GM12892 (cell line): ENCODE measurements at regions not wholly inside any gene's neighbourhood (a gene's known extent, or its start where the extent isn't known, plus 50 kb on each side); places are given as distances from the start of the nearest gene placed in this dataset.

Experiments used
- POLR2A ChIP-seq: IDR thresholded peaks from 2 replicates; pipeline ENCODE4 v1.6.1; 2011; ENCODE audit warnings: low read depth, low read length, control low read depth
- POLR2AphosphoS5 ChIP-seq: IDR thresholded peaks from 2 replicates; pipeline ENCODE4 v1.6.1; 2011; ENCODE audit warnings: low read depth, low read length, control low read depth
- TAF1 ChIP-seq: IDR thresholded peaks from 2 replicates; pipeline ENCODE4 v1.6.1; 2011; ENCODE audit warnings: low read depth, mild to moderate bottlenecking, control low read depth, low read length, borderline replicate concordance

DNA sequence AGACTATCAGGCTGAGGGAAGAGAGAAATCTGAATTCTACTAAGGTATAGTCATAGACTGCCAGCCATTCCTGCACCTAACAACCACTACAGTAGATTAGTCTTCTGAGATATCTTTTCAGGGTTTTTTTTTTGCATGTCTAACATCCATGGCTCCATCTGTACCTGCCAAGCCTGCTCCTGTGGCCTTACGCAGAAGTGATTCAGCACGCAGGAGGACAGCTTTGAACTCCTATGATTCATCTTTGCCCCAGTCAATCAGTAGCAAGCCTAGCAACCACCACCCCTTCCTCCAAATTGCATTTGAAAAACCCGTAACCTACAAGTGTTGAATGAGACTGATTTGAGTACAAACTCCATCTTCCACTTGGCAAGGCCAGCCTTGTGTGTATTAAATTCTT lies 520.7 kb upstream of the HS3ST1 start:
- TF ChIP-seq POLR2AphosphoS5 (no peak), POLR2A (no peak), TAF1 (no peak)
